ENCODE measurements at regions not wholly inside any gene's neighbourhood (a gene's known extent, or its start where the extent isn't known, plus 50 kb on each side); places are given as distances from the start of the nearest gene placed in this dataset.
A peak's percentile ranks its signal among the peaks of the same experiment; 100 is the strongest.

GRCh38 chr12:118840878-118841277 is 140.5 kb upstream of the SRRM4 start:
- Histone ChIP-seq H3K9me3 (no peaks in the 10 kb centered on the region), H3K27ac (no peak overlapping the region), H3K4me3 (no peak overlapping the region), H3K36me3 (no peaks in the 10 kb centered on the region), H3K4me1 (no peaks in the 10 kb centered on the region), H3K27me3 (peaks cover 0 to 7% of the 10 kb centered on the region in 2 donors)
- no peak for ATAC-seq
- intact Hi-C loops (cut with DNase I) = no loop called here
- DNase-seq = no peak
- no peak for TF ChIP-seq CTCF (IDR thresholded peaks at IDR 0.05)

DNA sequence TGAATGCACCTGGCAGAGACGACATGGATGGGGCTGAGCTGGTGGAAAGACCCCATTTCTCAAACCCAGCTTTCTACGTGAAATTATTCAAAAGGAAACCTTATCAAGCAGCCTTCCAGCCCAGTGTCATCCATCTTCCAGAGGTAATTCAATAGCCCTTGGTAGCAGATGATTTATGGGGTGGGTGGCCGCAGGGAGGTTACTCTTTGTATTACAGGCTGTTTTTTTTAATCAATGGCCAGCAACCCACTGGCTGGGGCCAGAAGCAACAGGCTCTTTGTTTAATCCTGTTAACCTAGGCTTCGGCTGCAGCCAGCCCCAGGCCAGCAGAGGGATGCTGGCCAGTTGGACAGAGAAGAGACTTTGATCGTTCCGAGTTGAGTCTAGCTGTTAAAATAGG is 139.8 kb upstream of the SRRM4 start:
- no peak for DNase-seq
- no peak overlapping the region for H3K4me3 ChIP-seq
- H3K27ac ChIP-seq = no peak overlapping the region
- H3K4me1 ChIP-seq = no peaks in the 10 kb centered on the region
- intact Hi-C loops (cut with DNase I) = no loop called here
- H3K36me3 ChIP-seq = no peaks in the 10 kb centered on the region
- TF ChIP-seq CTCF (IDR thresholded peaks at IDR 0.05) = no peak
- H3K9me3 ChIP-seq = no peaks in the 10 kb centered on the region
- H3K27me3 ChIP-seq = peaks cover 0 to 7% of the 10 kb centered on the region in 2 donors
- no peak for ATAC-seq

DNA sequence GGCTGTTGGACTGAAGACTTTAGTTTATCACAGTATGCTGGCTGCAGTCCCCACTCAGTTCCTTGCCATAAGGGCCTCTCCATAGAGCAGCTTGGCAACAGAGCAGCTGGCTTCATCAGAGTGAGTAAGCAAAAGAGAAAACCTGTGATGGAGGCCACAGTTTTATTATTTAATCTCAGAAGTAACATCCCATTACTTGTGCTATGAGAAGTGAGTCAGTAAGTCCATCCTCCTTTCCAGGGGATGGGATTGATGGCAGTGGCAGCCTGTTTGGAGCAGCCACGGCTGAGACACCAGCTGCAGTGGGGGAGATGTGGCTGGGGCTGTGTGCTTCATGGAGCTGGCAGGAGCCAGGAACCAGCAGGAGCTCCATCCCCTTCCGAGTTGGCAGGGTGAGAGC is 138.5 kb upstream of the SRRM4 start:
- no peaks in the 10 kb centered on the region for H3K36me3 ChIP-seq
- DNase-seq (no peak), ATAC-seq (no peak)
- no peaks in the 10 kb centered on the region for H3K9me3 ChIP-seq
- intact Hi-C loops (cut with DNase I) = no loop called here
- TF ChIP-seq CTCF (IDR thresholded peaks at IDR 0.05) = no peak
- H3K27ac ChIP-seq = no peak overlapping the region
- H3K27me3 ChIP-seq = peaks cover 0 to 7% of the 10 kb centered on the region in 2 donors
- H3K4me1 ChIP-seq = no peaks in the 10 kb centered on the region
- no peak overlapping the region for H3K4me3 ChIP-seq

GRCh38 chr12:118846416-118846815 is 134.9 kb upstream of the SRRM4 start:
- ATAC-seq = no peak
- no peak for TF ChIP-seq CTCF (IDR thresholded peaks at IDR 0.05)
- intact Hi-C loops (cut with DNase I) = no loop called here

DNA sequence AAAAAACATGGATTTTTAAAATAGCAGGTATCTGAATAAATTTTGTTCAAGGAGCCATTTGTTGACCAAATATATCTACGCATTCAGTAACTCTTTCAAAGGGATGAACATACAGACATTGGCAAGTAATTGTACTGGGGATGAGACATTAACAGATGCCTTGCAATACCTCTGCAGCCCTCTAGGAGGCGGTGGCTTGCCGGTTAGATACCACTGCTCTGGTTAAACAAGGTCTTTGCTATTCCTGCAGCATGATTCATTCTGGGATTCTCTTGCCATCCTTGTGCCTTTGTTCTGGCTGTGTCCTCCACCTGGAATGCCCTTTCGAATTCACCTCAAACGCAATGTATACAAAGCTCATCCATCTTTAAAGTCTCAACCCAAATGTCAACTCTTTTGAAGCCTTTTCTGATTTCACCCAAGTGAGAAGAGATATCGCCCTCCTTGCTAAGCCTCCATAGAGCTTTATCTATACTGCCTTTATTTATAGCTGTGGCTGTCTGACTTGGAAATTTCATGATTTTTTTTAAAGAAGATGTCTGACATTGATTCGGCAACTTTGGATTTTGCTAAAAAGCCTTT is 131.0 kb upstream of the SRRM4 start:
- Histone ChIP-seq H3K27me3 (peaks cover 0 to 23% of the 10 kb centered on the region in 2 donors), H3K36me3 (no peaks in the 10 kb centered on the region), H3K4me1 (no peaks in the 10 kb centered on the region), H3K27ac (no peak overlapping the region), H3K9me3 (no peaks in the 10 kb centered on the region), H3K4me3 (no peak overlapping the region)
- DNase-seq (peak in 1 of 4 donors; percentile 49), ATAC-seq (peak; percentile 41)
- intact Hi-C loops (cut with DNase I) = no loop called here
- TF ChIP-seq CTCF (IDR thresholded peaks at IDR 0.05) = peak; percentile 30 to 44

More at GRCh38 chr12:118846416-118846815, 134.9 kb upstream of the SRRM4 start:
- Histone ChIP-seq H3K36me3 (no peaks in the 10 kb centered on the region), H3K4me1 (no peaks in the 10 kb centered on the region), H3K4me3 (no peak overlapping the region), H3K27me3 (peaks cover 0 to 16% of the 10 kb centered on the region in 2 donors), H3K27ac (no peak overlapping the region), H3K9me3 (no peaks in the 10 kb centered on the region)
- no peak for DNase-seq

Measured in left lung (tissue), 4 donors.